NCI-H146 treated with DMSO at 0.1 percent for 48 hours (cell line): ENCODE measurements at regions not wholly inside any gene's neighbourhood (a gene's known extent, or its start where the extent isn't known, plus 50 kb on each side); places are given as distances from the start of the nearest gene placed in this dataset.
"Not testable (repeated sequence)": the region's sequence is repeated elsewhere in the genome, so short reads cannot be mapped to it uniquely, and the experiment has no call there.

Source experiments
- DNase-seq: peaks from one replicate; lab custom pipeline; 2025; ENCODE audit not compliant: unreplicated experiment; lab: John Stamatoyannopoulos, UW

DNA sequence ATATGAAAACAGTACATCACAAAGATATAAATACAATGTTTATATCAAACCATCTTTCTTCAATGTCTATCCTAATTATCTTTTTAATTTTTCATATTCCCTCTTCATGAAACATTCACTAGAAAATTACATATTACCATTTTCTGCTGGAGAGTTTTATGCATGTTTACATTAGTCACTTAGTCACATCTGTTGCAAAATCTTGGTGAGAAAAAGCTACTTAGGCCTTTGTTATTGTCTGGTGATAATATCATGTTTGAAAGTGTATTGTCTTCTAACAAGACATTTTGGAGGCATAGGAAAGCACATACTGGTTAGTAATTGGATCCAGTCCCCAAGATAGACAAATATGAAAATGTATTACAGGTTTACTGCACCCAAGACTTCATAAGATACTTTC is 163.6 kb downstream of the GNAI1 start:
- no peak for DNase-seq

DNA sequence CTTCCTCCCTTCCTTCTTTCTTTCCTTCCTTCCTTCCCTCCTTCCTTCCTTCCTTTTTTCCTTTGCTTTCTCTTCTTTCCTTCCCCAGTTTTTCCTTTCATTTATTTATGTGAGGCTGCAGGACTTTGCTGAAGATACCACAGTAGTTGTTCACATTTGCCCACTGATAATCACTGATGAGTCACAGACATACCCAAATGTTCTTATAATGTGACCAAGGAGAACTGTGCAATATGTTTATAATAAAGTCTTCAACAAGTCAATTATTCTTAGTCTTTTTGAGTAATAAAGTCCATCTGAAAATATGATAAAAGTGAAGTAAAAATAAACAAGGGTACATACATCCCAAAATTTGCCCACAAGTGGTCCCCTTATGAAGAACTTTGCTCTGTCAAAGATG is 159.7 kb downstream of the GNAI1 start:
- DNase-seq: no peak

DNA sequence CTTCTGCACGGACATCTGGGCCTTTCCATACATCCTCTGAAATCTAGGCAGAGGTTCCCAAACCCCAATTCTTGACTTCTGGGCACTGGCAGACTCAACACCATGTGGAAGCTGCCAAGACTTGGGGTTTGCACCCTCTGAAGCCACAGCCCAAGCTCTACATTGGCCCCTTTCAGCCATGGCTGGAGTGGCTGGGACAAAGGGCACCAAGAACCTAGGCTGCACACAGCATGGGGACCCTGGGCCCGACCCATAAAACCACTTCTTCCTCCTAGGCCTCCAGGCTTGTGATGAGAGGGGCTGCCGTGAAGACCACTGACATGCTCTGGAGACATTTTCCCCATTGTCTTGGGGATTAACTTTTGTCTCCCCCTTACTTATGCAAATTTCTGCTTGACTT is 158.0 kb downstream of the GNAI1 start:
- not testable (repeated sequence) for DNase-seq

DNA sequence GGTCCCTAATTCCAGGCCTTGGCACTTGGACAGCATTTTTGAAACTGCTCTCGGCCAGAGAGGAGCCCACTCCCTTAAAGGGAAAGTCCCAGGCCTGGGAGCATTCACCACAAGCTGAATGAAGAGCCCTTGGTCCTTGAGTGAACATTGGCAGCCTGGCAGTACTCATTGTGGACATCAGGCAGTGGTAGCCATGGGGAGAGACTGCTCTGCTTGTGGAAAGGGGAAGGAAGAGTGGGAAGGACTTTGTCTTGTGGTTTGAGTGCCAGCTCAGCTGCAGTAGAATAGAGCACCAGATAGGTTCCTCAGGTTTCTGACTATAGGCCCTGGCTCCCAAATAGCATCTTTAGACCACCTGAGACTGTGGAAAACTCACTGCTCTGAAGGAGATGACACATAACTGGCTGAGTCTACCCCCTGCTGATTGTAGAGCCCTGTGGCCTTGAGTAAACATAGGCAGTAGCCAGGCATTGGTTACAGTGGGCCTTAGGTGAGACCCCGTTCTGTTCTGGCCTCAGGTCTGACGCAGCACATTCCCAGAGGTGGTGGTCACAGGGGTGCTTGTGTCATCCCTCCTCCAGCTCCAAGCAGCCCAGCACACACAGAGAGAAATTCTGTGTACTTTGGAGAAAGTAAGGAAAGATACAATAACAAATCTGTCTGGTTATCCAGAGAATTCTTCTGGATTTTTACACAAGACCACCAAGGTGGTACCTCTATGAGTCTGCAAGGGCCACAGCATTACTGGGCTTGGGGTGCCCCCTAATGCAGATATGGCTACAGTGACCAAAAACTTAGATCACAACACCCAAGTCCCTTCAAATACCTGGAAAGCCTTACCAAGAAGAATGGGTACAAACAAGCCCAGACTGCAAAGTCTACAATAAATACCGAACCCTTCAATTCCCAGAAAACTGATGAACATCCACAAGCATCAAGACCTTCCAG is 153.8 kb downstream of the GNAI1 start:
- DNase-seq: no peak

DNA sequence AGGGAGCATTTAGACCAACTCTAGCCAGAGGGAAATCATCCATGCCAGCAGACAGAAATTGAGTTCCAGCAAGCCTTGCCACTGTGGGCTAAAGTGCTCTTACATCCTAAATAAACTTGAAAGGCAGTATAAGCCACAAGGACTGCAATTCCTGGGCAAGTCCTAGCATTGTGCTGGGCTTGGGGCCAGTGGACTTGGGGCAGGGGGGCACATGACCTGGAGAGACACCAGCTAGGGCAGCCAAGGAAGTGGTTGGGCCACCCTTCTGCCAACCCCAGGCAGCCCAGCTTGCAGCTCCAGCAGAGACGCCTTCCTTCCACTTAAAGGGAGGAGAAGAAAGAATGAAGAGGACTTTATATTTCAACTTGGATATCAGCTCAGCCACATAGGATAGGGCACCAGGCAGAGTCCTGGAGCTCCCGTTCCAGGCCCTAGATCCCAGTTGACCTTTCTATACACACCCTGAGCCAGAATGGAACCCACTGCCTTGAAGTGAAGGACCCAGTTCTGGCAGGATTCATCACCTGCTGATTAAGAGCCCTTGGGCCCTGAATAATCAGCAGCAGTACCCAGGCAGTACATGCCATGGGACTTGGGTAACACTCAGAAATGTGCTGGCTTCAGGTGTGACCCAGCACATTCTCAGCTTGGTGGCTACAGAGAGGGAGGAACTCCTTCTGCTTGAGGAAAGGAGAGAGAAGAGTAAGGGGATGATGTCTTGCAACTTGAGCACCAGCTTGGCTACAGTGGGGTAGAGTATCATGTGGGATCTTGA is 153.0 kb downstream of the GNAI1 start:
- DNase-seq: no peak

DNA sequence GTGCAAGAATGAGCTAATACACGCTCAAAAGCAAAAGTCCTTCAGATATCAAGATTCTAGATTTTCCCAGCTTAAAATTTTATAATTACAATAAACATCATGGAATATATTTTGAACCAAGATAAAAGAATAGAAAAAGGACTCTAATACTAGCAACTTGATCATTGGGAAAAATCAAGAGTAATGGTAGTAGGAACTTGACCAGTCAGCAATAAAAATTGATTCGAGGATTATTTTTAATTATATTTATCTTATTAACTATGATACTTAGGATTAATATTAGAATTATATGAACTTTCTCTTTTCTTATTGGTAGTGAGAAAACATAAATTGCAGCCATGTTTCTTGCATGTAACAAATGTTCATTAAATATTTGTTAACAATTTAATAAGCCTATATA is 152.0 kb downstream of the GNAI1 start:
- DNase-seq: no peak

DNA sequence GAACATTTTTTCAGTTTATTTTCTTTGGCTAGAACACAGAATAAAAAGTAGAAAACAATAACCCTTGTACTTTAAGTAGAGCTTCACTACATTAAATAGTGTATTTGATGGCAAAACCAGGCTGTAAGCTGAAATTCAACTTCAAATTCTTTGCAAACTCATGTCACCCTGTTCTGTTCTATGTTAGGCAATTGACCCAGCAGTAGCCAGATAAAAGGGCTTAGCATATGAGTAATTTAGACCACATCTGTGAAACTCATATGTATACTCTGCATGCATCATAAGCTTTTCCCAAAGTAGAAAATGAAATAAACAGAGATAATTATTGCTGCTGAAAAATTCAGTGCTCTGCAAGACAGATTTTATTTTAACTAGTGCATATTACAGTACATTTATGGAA is 150.2 kb downstream of the GNAI1 start:
- DNase-seq: no peak

DNA sequence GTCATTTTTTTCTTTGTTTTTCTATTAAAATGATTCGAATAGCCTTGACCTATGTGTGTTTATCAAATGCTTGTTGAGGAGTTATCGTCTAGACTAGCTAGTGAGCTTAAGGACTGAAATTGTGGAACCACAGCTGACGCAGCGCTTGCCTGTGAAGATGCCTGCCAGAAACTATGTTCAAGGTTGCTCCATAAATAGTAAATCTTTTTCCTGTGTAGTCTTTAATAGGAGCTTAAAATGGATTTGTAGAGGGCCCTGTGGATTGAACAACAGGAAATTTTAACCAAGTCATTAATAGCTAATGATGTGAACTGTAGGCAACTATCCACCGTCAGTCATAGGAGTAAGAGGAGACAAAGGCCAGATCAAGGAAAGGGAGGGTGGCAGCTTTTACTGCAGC is 145.1 kb downstream of the GNAI1 start:
- no peak for DNase-seq

DNA sequence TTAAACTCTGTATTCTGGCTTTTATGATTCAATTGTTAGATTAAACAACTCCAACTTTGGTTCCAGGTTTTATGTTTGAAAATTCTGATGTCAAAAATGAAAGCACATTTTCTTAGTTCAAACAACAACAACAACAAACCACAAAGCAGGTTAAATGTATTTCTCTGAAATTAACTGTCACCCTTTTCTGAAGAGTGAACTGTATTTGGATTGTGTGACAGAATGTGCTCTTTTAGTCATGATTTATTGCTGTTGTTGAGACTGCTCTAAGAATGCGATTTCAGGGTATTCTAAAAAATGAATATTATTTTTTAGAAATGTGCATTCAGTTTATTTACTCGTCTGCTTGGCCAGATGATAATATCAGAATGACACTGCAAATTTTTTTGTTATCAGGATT is 144.1 kb downstream of the GNAI1 start:
- no peak for DNase-seq

DNA sequence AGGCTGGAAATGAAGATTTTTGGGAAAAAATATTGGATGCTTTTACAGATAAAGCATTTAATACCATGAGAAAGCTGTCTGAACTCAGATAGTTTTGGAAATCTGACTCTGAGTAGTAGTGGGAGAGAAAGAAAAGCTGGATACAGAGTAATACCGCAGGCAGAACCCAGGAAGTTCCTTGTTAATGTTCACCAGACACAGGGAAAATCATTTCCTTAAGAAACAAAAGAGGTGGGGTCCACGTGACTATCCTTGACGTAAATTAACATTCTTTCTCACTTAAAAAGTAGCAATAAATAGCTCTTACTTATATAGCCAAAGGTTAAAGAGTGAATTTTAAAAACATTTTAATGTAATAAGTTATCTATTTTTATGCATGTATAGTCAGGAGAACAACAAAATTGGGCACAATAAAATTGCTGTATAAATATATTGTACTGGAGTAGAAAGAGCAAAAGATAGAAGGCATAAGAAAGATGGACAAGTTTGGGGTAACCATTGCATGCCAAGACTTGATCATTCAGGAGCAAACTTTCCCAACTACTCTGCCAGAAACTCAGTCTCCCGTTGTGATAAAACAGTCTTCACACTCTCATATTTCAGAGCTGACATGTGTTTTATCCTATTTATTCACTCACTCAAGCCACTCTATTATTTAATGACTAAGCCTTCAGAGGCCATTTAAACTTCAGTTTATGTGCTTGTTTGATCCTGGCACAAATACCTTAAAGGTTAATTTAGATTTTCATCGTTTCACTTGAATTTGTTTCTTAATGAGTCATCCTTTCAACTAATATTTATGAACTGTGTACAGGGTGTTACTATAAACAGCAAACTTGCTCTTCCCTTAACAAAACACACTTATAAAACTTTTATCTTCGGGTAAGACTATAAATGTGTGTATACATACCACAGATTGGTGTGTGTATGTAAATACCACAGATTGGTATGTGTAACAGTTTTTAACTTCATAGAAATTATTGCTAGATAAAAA is 143.1 kb downstream of the GNAI1 start:
- no peak for DNase-seq
